Nephron (organoid): ENCODE measurements at regions not wholly inside any gene's neighbourhood (a gene's known extent, or its start where the extent isn't known, plus 50 kb on each side); places are given as distances from the start of the nearest gene placed in this dataset.
A peak's percentile ranks its signal among the peaks of the same experiment; 100 is the strongest.

Experiments
- H3K27ac Mint-ChIP-seq, 3 experiments: 2 replicates each; pipeline ENCODE4 v1.8.0; 2020; ENCODE audit warnings: mixed read lengths in 3 of 3, mild to moderate bottlenecking in 2 of 3, moderate library complexity in 1 of 3
- H3K27me3 Mint-ChIP-seq: 2 replicates; pipeline ENCODE4 v1.8.0; 2021; ENCODE audit warnings: low read depth, mild to moderate bottlenecking, moderate library complexity, mixed read lengths
- H3K36me3 Mint-ChIP-seq: 2 replicates; pipeline ENCODE4 v1.8.0; 2020; ENCODE audit warnings: low read depth, mixed read lengths
- H3K4me1 Mint-ChIP-seq: 2 replicates; pipeline ENCODE4 v1.8.0; 2020; ENCODE audit warnings: mixed read lengths
- H3K4me3 Mint-ChIP-seq, 3 experiments: 2 replicates each; pipeline ENCODE4 v1.8.0; 2020; ENCODE audit warnings: mild to moderate bottlenecking in 3 of 3, mixed read lengths in 3 of 3, moderate library complexity in 2 of 3
- H3K9me3 Mint-ChIP-seq: 2 replicates; pipeline ENCODE4 v1.8.0; 2020; ENCODE audit warnings: mixed read lengths
- TF ChIP-seq, protein P1 (sequence below), 3 experiments: fragments of 200-600 bp; sonication (generic); IDR thresholded peaks; one replicate each; pipeline ENCODE4 v1.5.0; 2021; ENCODE audit warnings: antibody characterized with exemption in 3 of 3; ENCODE audit not compliant: unreplicated experiment in 3 of 3

DNA sequence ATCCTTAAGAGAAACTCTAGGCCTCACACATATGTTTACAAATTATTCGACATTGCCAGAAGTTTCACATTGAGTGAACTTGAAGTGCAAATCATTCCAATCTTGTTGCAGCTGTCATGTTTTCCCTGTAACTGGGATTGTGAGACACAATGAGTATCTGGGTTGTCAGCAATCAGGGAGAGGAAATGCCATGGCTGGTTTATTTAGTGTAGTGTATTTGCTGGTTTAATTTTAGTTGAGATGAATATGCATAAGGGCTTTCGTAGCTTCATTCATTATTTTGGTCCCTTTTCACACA, 54.2 kb upstream of the USP1 start:
- TF ChIP-seq, protein P1, sequence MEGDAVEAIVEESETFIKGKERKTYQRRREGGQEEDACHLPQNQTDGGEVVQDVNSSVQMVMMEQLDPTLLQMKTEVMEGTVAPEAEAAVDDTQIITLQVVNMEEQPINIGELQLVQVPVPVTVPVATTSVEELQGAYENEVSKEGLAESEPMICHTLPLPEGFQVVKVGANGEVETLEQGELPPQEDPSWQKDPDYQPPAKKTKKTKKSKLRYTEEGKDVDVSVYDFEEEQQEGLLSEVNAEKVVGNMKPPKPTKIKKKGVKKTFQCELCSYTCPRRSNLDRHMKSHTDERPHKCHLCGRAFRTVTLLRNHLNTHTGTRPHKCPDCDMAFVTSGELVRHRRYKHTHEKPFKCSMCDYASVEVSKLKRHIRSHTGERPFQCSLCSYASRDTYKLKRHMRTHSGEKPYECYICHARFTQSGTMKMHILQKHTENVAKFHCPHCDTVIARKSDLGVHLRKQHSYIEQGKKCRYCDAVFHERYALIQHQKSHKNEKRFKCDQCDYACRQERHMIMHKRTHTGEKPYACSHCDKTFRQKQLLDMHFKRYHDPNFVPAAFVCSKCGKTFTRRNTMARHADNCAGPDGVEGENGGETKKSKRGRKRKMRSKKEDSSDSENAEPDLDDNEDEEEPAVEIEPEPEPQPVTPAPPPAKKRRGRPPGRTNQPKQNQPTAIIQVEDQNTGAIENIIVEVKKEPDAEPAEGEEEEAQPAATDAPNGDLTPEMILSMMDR (IDR thresholded peaks at IDR 0.05; ENCODE audit: unreplicated experiment in 3 of 3) = no peak
- Mint-ChIP-seq H3K27me3 (no peaks in the 10 kb centered on the region), H3K36me3 (no peaks in the 10 kb centered on the region), H3K4me1 (peaks cover 64% of the 10 kb centered on the region), H3K9me3 (peaks cover 9% of the 10 kb centered on the region), H3K27ac (peak overlapping the region; percentile 74 to 93 (median 80)), H3K4me3 (no peak overlapping the region)

DNA sequence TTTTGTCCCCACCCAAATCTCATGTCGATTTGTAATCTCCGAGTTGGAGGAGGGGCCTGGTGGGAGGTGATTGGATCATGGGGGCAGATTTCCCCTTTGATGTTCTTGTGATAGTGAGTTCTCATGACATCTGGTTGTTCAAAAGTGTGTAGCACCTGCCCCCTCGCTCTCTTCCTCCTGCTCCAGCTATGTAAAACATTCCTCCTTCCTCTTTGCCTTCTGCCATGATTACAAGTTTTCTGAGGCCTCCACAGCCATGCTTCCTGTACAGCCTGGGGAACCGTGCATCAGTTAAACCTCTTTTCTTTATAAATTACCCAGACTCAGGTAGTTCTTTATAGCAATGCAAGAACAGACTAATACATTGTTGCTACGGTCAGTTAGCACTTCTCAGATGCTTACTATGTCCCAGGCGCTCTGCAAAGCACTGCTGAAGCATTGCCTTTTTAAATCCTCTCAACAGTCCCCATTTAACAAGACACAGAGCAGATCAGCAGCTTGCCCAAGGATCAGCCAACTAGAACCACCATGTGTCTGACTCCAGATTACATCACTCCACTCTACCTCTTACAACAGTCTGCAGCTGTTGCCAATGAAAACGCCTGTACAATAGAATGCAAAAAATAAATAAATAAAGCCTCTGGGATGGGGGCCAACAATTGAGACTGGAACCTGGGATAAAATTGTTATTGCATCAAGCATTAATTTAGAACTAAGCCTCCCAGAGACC, 52.4 kb upstream of the USP1 start:
- Mint-ChIP-seq H3K27me3 (no peaks in the 10 kb centered on the region), H3K9me3 (peaks cover 5% of the 10 kb centered on the region), H3K4me3 (peak overlapping the region in 2 of 3 experiments; percentile 28 to 41), H3K27ac (peak overlapping the region; percentile 85 to 98 (median 97)), H3K4me1 (peaks cover 59% of the 10 kb centered on the region), H3K36me3 (no peaks in the 10 kb centered on the region)
- TF ChIP-seq, protein P1 (IDR thresholded peaks at IDR 0.05; ENCODE audit: unreplicated experiment in 3 of 3) = no peak

DNA sequence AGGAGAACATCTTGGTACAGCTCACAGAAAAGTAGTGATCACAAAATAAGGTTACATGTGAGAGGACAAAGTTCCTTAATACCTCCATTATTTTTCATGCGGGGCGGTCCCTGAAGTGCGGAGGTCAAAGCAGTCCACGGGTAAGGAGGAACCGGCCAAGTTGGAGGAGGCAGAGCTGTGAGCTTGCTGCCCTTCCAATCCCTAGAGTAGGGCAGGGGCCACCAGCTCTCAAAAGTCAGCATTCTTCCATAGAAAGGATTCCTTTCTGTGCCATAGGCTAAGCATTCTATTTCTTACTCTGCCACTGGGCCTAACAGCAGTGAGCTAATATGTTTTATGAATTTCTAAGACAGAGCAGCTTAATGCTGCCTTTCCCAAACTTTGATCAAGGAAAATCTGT, 50.9 kb upstream of the USP1 start:
- Mint-ChIP-seq H3K27me3 (no peaks in the 10 kb centered on the region), H3K27ac (peak overlapping the region; percentile 94 to 98 (median 97)), H3K4me1 (peaks cover 59% of the 10 kb centered on the region)

DNA sequence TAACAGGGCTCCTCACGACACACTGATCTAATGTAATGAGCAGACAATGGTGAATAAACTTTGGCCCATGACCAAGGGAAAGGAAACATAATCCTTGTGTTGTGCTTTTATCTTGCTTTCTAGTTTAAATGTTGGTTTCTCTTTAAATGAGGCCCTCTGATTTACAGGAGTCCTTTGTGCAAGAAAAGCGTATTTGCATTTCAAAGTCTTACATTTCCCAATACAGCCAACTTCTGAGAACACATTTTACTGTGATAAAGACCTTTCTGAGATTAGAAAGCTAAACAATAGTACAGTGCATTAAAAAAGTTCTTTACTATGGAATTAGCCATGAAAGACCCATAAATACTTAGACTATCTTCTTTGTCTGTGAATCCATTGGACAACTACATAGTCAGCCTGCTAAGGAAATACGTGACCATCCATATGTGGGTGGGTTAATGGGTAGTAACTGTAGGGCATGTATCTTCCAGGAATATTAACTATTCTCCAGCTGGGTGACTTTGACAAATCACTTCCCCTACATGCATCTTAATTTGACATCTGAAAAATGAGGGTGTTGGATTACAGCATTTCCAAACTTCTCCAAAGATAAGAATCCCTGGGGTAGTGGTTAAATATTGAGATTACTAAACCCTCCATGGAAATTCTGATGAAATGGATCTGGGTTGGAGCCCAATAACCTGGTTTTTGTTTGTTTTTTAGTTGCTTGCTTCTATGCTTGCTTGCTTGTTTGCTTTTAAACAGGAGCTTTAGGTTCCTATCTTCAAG, 50.3 kb upstream of the USP1 start:
- peak overlapping the region; percentile 94 to 98 (median 97) for H3K27ac Mint-ChIP-seq
- H3K27me3 Mint-ChIP-seq = no peaks in the 10 kb centered on the region
- H3K9me3 Mint-ChIP-seq = peaks cover under 1% of the 10 kb centered on the region
- H3K4me3 Mint-ChIP-seq = no peak overlapping the region
- peaks cover 61% of the 10 kb centered on the region for H3K4me1 Mint-ChIP-seq
- no peaks in the 10 kb centered on the region for H3K36me3 Mint-ChIP-seq
- TF ChIP-seq, protein P1 (IDR thresholded peaks at IDR 0.05; ENCODE audit: unreplicated experiment in 3 of 3) = no peak

More for the DNA sequence above, 50.9 kb upstream of the USP1 start:
- H3K9me3 Mint-ChIP-seq = peaks cover 3% of the 10 kb centered on the region
- H3K4me3 Mint-ChIP-seq = no peak overlapping the region
- TF ChIP-seq, protein P1 (IDR thresholded peaks at IDR 0.05; ENCODE audit: unreplicated experiment in 3 of 3) = no peak
- no peaks in the 10 kb centered on the region for H3K36me3 Mint-ChIP-seq
